ENCODE measurements at regions not wholly inside any gene's neighbourhood (a gene's known extent, or its start where the extent isn't known, plus 50 kb on each side); places are given as distances from the start of the nearest gene placed in this dataset.

DNA sequence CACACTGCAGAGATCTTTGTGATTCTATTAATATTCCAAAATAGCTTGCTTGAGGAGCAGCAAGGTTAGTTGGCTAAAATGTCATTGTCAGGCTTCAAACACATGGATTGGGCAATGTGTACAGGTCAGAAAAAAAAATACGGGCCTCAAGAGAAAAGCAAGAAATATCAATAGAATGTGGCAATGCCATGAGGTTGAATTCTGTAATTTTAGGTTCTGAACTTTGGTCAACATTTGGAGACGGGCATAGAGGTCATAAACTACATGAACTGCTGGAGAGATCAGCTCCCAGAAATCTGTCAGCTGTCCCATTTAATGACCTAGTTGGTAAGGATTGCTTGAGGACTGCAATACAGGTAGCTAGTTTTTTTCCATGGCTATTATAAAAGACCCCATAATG, 445.8 kb downstream of the HTR1B start:
- TF ChIP-seq, protein P1, sequence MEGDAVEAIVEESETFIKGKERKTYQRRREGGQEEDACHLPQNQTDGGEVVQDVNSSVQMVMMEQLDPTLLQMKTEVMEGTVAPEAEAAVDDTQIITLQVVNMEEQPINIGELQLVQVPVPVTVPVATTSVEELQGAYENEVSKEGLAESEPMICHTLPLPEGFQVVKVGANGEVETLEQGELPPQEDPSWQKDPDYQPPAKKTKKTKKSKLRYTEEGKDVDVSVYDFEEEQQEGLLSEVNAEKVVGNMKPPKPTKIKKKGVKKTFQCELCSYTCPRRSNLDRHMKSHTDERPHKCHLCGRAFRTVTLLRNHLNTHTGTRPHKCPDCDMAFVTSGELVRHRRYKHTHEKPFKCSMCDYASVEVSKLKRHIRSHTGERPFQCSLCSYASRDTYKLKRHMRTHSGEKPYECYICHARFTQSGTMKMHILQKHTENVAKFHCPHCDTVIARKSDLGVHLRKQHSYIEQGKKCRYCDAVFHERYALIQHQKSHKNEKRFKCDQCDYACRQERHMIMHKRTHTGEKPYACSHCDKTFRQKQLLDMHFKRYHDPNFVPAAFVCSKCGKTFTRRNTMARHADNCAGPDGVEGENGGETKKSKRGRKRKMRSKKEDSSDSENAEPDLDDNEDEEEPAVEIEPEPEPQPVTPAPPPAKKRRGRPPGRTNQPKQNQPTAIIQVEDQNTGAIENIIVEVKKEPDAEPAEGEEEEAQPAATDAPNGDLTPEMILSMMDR (IDR thresholded peaks at IDR 0.05 in 4 of 5, conservative IDR thresholded peaks at IDR 0.05 in 1 of 5): no peak
- no peak for TF ChIP-seq POLR2A (IDR thresholded peaks at IDR 0.05)

Data from gastrocnemius medialis (tissue), 4 donors.